ENCODE measurements at regions not wholly inside any gene's neighbourhood (a gene's known extent, or its start where the extent isn't known, plus 50 kb on each side); places are given as distances from the start of the nearest gene placed in this dataset.
"Not testable (repeated sequence)": the region's sequence is repeated elsewhere in the genome, so short reads cannot be mapped to it uniquely, and the experiment has no call there.

GRCh38 chr3:61425356-61425755 is 136.0 kb upstream of the PTPRG start:
- no peak overlapping the region for H3K4me2 ChIP-seq (ENCODE audit: low read length)
- no peaks in the 10 kb centered on the region for H3K9me3 ChIP-seq (ENCODE audit: low read length)
- no peak overlapping the region for H3K9ac ChIP-seq (ENCODE audit: low read length)
- no peaks in the 10 kb centered on the region for H3K36me3 ChIP-seq (ENCODE audit: insufficient read depth, low read length)
- no peaks in the 10 kb centered on the region for H3K79me2 ChIP-seq (ENCODE audit: insufficient read depth, low read length)
- no peak overlapping the region for H3K27ac ChIP-seq (ENCODE audit: low read depth, low read length, poor library complexity, severe bottlenecking)
- H3K27me3 ChIP-seq (ENCODE audit: insufficient read depth, low read length): no peaks in the 10 kb centered on the region; the same call in 1 of the 2 replicates
- H2AFZ ChIP-seq (ENCODE audit: low read length): no peak overlapping the region
- H3K4me1 ChIP-seq (ENCODE audit: insufficient read depth, low read length, severe bottlenecking): no peaks in the 10 kb centered on the region
- H3F3A ChIP-seq (ENCODE audit: insufficient read depth, low read length): no peaks in the 10 kb centered on the region
- no peaks in the 10 kb centered on the region for H4K20me1 ChIP-seq (ENCODE audit: insufficient read depth, low read length)
- no peak overlapping the region for H3K4me3 ChIP-seq (ENCODE audit: low read depth, low read length, poor library complexity, severe bottlenecking)
- TF ChIP-seq EZH2 (IDR thresholded peaks at IDR 0.05; ENCODE audit: borderline replicate concordance, low read length): no peak
- TF ChIP-seq, protein P1, sequence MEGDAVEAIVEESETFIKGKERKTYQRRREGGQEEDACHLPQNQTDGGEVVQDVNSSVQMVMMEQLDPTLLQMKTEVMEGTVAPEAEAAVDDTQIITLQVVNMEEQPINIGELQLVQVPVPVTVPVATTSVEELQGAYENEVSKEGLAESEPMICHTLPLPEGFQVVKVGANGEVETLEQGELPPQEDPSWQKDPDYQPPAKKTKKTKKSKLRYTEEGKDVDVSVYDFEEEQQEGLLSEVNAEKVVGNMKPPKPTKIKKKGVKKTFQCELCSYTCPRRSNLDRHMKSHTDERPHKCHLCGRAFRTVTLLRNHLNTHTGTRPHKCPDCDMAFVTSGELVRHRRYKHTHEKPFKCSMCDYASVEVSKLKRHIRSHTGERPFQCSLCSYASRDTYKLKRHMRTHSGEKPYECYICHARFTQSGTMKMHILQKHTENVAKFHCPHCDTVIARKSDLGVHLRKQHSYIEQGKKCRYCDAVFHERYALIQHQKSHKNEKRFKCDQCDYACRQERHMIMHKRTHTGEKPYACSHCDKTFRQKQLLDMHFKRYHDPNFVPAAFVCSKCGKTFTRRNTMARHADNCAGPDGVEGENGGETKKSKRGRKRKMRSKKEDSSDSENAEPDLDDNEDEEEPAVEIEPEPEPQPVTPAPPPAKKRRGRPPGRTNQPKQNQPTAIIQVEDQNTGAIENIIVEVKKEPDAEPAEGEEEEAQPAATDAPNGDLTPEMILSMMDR (IDR thresholded peaks at IDR 0.05; ENCODE audit: low read length): no peak
- no peaks in the 10 kb centered on the region for H3K9me2 ChIP-seq (ENCODE audit: low read depth, low read length)

DNA sequence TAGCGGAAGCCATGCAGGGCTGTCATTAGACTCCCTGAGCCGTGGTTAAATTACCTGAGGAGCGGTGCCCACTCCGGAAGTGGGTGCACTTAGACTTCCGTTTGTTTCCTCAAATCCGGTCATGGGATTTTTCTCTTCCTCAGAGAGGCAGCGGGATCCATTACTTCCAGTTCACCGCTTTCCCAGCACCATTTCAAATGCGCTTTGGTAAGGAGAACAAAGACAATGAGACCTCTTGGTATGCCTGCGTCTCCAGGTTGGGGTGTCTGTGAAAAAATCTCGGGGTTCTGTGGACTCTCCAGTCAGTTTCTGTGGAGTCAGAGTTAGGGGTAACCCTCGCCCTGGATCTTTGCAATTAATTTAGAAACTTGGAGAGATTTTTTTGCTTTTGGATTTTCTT is 132.3 kb upstream of the PTPRG start:
- no peaks in the 10 kb centered on the region for H3K36me3 ChIP-seq (ENCODE audit: insufficient read depth, low read length)
- no peak overlapping the region for H3K27ac ChIP-seq (ENCODE audit: low read depth, low read length, poor library complexity, severe bottlenecking)
- no peak overlapping the region for H3K4me3 ChIP-seq (ENCODE audit: low read depth, low read length, poor library complexity, severe bottlenecking)
- H2AFZ ChIP-seq (ENCODE audit: low read length): no peak overlapping the region
- H3K9me2 ChIP-seq (ENCODE audit: low read depth, low read length): no peaks in the 10 kb centered on the region
- no peaks in the 10 kb centered on the region for H3K4me1 ChIP-seq (ENCODE audit: insufficient read depth, low read length, severe bottlenecking)
- no peak overlapping the region for H3K4me2 ChIP-seq (ENCODE audit: low read length)
- H4K20me1 ChIP-seq (ENCODE audit: insufficient read depth, low read length): no peaks in the 10 kb centered on the region
- H3K79me2 ChIP-seq (ENCODE audit: insufficient read depth, low read length): no peaks in the 10 kb centered on the region
- H3K9ac ChIP-seq (ENCODE audit: low read length): no peak overlapping the region
- TF ChIP-seq EZH2 (IDR thresholded peaks at IDR 0.05; ENCODE audit: borderline replicate concordance, low read length): no peak
- TF ChIP-seq, protein P1 (IDR thresholded peaks at IDR 0.05; ENCODE audit: low read length): no peak
- H3F3A ChIP-seq (ENCODE audit: insufficient read depth, low read length): no peaks in the 10 kb centered on the region
- H3K9me3 ChIP-seq (ENCODE audit: low read length): no peaks in the 10 kb centered on the region
- H3K27me3 ChIP-seq (ENCODE audit: insufficient read depth, low read length): no peaks in the 10 kb centered on the region; the same call in 1 of the 2 replicates

- not testable (repeated sequence) for H3F3A ChIP-seq (ENCODE audit: insufficient read depth, low read length); H3K79me2 ChIP-seq (ENCODE audit: insufficient read depth, low read length); H3K4me3 ChIP-seq (ENCODE audit: low read depth, low read length, poor library complexity, severe bottlenecking); H3K9ac ChIP-seq (ENCODE audit: low read length); H3K4me1 ChIP-seq (ENCODE audit: insufficient read depth, low read length, severe bottlenecking); H3K9me2 ChIP-seq (ENCODE audit: low read depth, low read length); H3K36me3 ChIP-seq (ENCODE audit: insufficient read depth, low read length); H3K4me2 ChIP-seq (ENCODE audit: low read length); H2AFZ ChIP-seq (ENCODE audit: low read length); H3K27me3 ChIP-seq (ENCODE audit: insufficient read depth, low read length); H3K27ac ChIP-seq (ENCODE audit: low read depth, low read length, poor library complexity, severe bottlenecking); H4K20me1 ChIP-seq (ENCODE audit: insufficient read depth, low read length); H3K9me3 ChIP-seq (ENCODE audit: low read length)
These were observed 126.5 kb upstream of the PTPRG start for GRCh38 chr3:61434901-61435300.

GRCh38 chr3:61435361-61435760 is 126.0 kb upstream of the PTPRG start:
- not testable (repeated sequence) for H3K27me3 ChIP-seq (ENCODE audit: insufficient read depth, low read length); H3K79me2 ChIP-seq (ENCODE audit: insufficient read depth, low read length); H3K4me3 ChIP-seq (ENCODE audit: low read depth, low read length, poor library complexity, severe bottlenecking); H3K9ac ChIP-seq (ENCODE audit: low read length); H4K20me1 ChIP-seq (ENCODE audit: insufficient read depth, low read length); H3K4me1 ChIP-seq (ENCODE audit: insufficient read depth, low read length, severe bottlenecking); H3F3A ChIP-seq (ENCODE audit: insufficient read depth, low read length); H3K36me3 ChIP-seq (ENCODE audit: insufficient read depth, low read length); H3K4me2 ChIP-seq (ENCODE audit: low read length); H3K27ac ChIP-seq (ENCODE audit: low read depth, low read length, poor library complexity, severe bottlenecking); H3K9me3 ChIP-seq (ENCODE audit: low read length); H3K9me2 ChIP-seq (ENCODE audit: low read depth, low read length); H2AFZ ChIP-seq (ENCODE audit: low read length)

Data from OCI-LY1 (cell line).